ENCODE measurements at regions not wholly inside any gene's neighbourhood (a gene's known extent, or its start where the extent isn't known, plus 50 kb on each side); places are given as distances from the start of the nearest gene placed in this dataset.

GRCh38 chr1:38111589-38111988 is 65.0 kb upstream of the POU3F1 start:
- WGBS: 91% methylated on average over 8 of the region's 8 CpGs
- H3K9ac ChIP-seq (ENCODE audit: low read depth in 1 of 2, low read length in 2 of 2): no peak overlapping the region
- peaks cover 0 to 7% (median 6%) of the 10 kb centered on the region in 4 donors for H3K4me1 ChIP-seq (ENCODE audit: control insufficient read depth in 4 of 4, insufficient read depth in 4 of 4, low read length in 3 of 4)
- no peaks in the 10 kb centered on the region for H3K27me3 ChIP-seq (ENCODE audit: control insufficient read depth in 4 of 4, insufficient read depth in 4 of 4, low read length in 3 of 4)
- no peak for DNase-seq (ENCODE audit: low spot score)
- no peaks in the 10 kb centered on the region for H3K9me3 ChIP-seq (ENCODE audit: control insufficient read depth in 4 of 4, low read length in 3 of 4)
- no peak overlapping the region for H3K4me3 ChIP-seq (ENCODE audit: low read depth in 1 of 3, low read length in 3 of 3)
- no peak overlapping the region for H3K27ac ChIP-seq (ENCODE audit: low read depth in 1 of 2, low read length in 2 of 2)
- H3K36me3 ChIP-seq (ENCODE audit: control insufficient read depth in 4 of 4, insufficient read depth in 3 of 4, low read depth in 1 of 4, low read length in 3 of 4): no peaks in the 10 kb centered on the region
- TF ChIP-seq GABPA (IDR thresholded peaks at IDR 0.05 in 1 of 2, conservative IDR thresholded peaks at IDR 0.05 in 1 of 2): no peak
- TF ChIP-seq RAD21 (IDR thresholded peaks at IDR 0.05): no peak
- no peak for TF ChIP-seq SP1 (IDR thresholded peaks at IDR 0.05)
- no peak for TF ChIP-seq TAF1 (conservative IDR thresholded peaks at IDR 0.05)
- no peak for TF ChIP-seq YY1 (IDR thresholded peaks at IDR 0.05)
- TF ChIP-seq, protein P1, sequence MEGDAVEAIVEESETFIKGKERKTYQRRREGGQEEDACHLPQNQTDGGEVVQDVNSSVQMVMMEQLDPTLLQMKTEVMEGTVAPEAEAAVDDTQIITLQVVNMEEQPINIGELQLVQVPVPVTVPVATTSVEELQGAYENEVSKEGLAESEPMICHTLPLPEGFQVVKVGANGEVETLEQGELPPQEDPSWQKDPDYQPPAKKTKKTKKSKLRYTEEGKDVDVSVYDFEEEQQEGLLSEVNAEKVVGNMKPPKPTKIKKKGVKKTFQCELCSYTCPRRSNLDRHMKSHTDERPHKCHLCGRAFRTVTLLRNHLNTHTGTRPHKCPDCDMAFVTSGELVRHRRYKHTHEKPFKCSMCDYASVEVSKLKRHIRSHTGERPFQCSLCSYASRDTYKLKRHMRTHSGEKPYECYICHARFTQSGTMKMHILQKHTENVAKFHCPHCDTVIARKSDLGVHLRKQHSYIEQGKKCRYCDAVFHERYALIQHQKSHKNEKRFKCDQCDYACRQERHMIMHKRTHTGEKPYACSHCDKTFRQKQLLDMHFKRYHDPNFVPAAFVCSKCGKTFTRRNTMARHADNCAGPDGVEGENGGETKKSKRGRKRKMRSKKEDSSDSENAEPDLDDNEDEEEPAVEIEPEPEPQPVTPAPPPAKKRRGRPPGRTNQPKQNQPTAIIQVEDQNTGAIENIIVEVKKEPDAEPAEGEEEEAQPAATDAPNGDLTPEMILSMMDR (IDR thresholded peaks at IDR 0.05; ENCODE audit: low read depth, low read length, missing input control): no peak
- TF ChIP-seq FOXA2 (IDR thresholded peaks at IDR 0.05): no peak
- no peak for TF ChIP-seq MAX (IDR thresholded peaks at IDR 0.05)

GRCh38 chr1:38105267-38105666 is 58.7 kb upstream of the POU3F1 start:
- WGBS: 94% methylated on average over 5 of the region's 5 CpGs
- no peak for DNase-seq (ENCODE audit: low spot score)
- no peaks in the 10 kb centered on the region for H3K9me3 ChIP-seq (ENCODE audit: control insufficient read depth in 4 of 4, low read length in 3 of 4)
- TF ChIP-seq, protein P1 (IDR thresholded peaks at IDR 0.05; ENCODE audit: low read depth, low read length, missing input control): no peak
- no peak for TF ChIP-seq JUND (IDR thresholded peaks at IDR 0.05)
- TF ChIP-seq MAX (IDR thresholded peaks at IDR 0.05): no peak
- TF ChIP-seq SP1 (IDR thresholded peaks at IDR 0.05): no peak
- H3K4me1 ChIP-seq (ENCODE audit: control insufficient read depth in 4 of 4, insufficient read depth in 4 of 4, low read length in 3 of 4): no peaks in the 10 kb centered on the region
- H3K36me3 ChIP-seq (ENCODE audit: control insufficient read depth in 4 of 4, insufficient read depth in 3 of 4, low read depth in 1 of 4, low read length in 3 of 4): no peaks in the 10 kb centered on the region
- no peak overlapping the region for H3K4me3 ChIP-seq (ENCODE audit: low read depth in 1 of 3, low read length in 3 of 3)
- H3K9ac ChIP-seq (ENCODE audit: low read depth in 1 of 2, low read length in 2 of 2): no peak overlapping the region
- H3K27me3 ChIP-seq (ENCODE audit: control insufficient read depth in 4 of 4, insufficient read depth in 4 of 4, low read length in 3 of 4): no peaks in the 10 kb centered on the region
- H3K27ac ChIP-seq (ENCODE audit: low read depth in 1 of 2, low read length in 2 of 2): no peak overlapping the region

GRCh38 chr1:38102636-38103035 is 56.0 kb upstream of the POU3F1 start:
- TF ChIP-seq EGR1 (IDR thresholded peaks at IDR 0.05; ENCODE audit: low read depth in 2 of 2) (no peak), FOXA2 (IDR thresholded peaks at IDR 0.05) (no peak), JUND (IDR thresholded peaks at IDR 0.05) (no peak), GABPA (IDR thresholded peaks at IDR 0.05 in 1 of 2, conservative IDR thresholded peaks at IDR 0.05 in 1 of 2) (no peak), SP1 (IDR thresholded peaks at IDR 0.05) (no peak), NR2F2 (IDR thresholded peaks at IDR 0.05) (no peak)
- TF ChIP-seq, protein P2, sequence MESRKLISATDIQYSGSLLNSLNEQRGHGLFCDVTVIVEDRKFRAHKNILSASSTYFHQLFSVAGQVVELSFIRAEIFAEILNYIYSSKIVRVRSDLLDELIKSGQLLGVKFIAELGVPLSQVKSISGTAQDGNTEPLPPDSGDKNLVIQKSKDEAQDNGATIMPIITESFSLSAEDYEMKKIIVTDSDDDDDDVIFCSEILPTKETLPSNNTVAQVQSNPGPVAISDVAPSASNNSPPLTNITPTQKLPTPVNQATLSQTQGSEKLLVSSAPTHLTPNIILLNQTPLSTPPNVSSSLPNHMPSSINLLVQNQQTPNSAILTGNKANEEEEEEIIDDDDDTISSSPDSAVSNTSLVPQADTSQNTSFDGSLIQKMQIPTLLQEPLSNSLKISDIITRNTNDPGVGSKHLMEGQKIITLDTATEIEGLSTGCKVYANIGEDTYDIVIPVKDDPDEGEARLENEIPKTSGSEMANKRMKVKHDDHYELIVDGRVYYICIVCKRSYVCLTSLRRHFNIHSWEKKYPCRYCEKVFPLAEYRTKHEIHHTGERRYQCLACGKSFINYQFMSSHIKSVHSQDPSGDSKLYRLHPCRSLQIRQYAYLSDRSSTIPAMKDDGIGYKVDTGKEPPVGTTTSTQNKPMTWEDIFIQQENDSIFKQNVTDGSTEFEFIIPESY (IDR thresholded peaks at IDR 0.05): no peak
- Histone ChIP-seq H3K36me3 (ENCODE audit: control insufficient read depth in 4 of 4, insufficient read depth in 3 of 4, low read depth in 1 of 4, low read length in 3 of 4) (no peaks in the 10 kb centered on the region), H3K9me3 (ENCODE audit: control insufficient read depth in 4 of 4, low read length in 3 of 4) (no peaks in the 10 kb centered on the region), H3K4me3 (ENCODE audit: low read depth in 1 of 3, low read length in 3 of 3) (no peak overlapping the region), H3K27me3 (ENCODE audit: control insufficient read depth in 4 of 4, insufficient read depth in 4 of 4, low read length in 3 of 4) (no peaks in the 10 kb centered on the region), H3K9ac (ENCODE audit: low read depth in 1 of 2, low read length in 2 of 2) (no peak overlapping the region), H3K4me1 (ENCODE audit: control insufficient read depth in 4 of 4, insufficient read depth in 4 of 4, low read length in 3 of 4) (no peaks in the 10 kb centered on the region), H3K27ac (ENCODE audit: low read depth in 1 of 2, low read length in 2 of 2) (no peak overlapping the region)
- DNase-seq (ENCODE audit: low spot score): no peak
- WGBS: 84% methylated on average over 3 of the region's 3 CpGs

Measured in liver (tissue), 8 donors.